ENCODE measurements at regions not wholly inside any gene's neighbourhood (a gene's known extent, or its start where the extent isn't known, plus 50 kb on each side); places are given as distances from the start of the nearest gene placed in this dataset.

DNA sequence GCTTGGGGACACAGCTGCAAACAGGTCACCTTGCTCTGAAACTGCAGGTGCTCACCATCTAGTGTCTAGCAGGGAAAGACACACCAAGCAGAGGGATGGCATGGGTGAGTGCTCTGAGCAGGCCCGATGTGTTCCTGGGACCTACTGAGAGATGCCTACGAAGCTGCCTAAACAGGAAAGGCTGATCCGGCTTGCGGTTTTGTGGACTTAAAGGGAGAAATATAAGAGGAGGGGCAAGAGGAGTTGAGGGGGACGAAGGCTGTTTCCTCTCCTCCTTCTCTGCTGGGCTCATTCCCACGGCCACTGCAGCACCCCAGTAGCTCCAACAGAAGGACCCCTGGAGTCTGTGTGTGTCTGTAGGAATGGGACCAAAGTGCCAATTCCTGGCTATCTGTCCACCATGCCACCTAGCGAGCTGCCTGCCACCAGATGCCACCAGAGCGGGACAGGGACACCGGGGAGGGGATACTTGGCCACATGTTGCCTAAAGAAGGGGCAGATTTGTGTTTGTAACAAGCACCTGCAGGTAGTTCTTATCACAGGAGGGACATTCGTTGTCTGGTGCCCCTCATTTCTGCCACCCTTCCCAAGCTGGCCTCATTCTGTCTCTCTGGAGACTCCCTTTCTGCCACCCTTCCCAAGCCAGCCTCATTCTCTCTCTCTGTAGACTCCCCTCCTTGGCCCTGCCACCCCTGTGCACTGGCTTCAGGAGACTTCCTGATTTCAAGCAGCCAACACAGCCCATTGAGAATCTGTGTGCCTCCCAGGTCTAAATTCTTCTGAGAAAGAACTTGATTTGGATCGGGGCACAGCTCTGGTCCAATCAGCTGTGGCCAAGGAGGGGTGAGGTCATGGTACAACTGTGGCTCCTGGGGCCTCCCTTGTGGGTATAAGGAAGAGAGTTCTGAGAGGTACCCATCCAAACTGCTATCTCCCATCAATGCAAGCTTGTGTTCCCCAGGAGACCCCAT, 221.8 kb downstream of the ANKRD60 start:
- DNase-seq (ENCODE audit: extremely low read depth, low read depth), result no peak

DNA sequence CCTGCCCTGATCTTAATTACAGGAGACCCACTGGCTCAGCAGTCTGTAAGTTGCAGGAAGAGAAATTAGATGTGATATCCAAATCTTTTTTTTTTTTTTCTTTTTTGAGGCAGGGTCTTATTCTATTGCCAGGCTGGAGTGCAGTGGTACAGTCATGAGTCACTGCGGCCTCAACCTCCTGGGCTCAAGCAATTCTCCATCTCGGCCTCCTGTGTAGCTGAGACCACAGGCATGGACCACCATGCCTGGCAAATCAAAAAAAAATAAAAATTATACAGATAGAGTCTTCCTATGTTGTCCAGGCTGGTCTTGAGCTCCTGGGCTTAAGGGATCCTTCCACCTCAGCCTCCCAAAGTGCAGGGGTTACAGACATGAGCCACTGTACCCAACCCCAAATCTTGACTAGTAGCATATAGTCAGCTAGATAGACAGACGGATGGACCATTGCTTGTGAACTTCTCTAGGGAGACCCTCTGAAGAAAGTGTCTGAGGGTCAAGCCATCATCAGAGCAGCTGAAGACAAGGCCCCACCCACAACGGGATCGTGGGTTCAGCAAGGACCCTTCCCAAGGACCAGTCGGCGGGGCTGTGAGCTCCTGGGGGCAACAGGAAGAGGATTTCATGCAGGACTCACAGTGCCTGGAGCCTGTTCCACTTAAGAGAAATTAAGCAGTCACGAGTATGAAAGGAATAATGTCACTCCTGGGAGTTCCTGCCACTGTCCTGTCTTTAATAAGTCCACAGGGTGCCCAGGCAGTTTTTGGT, 222.7 kb downstream of the ANKRD60 start:
- DNase-seq (ENCODE audit: extremely low read depth, low read depth), result no peak

DNA sequence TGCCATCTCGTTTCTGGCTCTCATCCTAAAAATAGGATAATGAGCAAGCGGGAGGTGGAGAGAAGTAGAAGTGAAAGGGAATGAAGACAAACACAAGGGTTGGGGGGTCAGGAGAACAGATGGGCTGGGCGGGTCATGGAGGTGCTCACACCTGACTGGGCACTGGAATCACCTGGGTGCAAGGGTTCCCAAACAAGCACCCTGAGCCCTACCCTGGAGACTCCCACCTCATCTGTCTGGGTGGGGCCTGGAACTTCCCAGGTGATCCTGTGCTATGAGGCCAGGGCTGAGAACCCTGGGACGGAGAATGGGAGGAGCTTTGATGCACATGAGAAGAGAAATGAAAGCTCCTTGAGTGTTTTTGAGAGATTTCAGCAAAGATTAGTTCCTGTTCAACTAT, 223.6 kb downstream of the ANKRD60 start:
- no peak for DNase-seq (ENCODE audit: extremely low read depth, low read depth)

DNA sequence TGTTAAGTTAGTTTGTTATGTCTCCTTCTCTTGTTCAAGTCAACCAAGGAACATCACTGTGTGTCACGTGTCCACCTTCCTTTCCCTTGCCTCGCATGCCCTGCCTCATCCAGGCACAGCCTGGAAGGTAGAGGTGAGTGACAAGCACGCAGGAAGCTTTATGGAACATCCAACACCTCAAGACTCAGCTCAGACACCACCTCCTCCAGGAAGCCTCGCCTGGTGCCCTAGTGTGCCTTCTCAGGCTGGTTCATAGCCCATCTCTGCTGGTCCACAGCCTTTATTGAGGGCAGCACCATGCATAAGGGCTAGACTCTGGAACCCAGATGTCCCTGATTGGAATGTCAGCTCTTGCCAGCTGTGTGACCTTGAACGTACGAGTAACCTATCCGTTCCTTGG, 224.3 kb downstream of the ANKRD60 start:
- no peak for DNase-seq (ENCODE audit: extremely low read depth, low read depth)

DNA sequence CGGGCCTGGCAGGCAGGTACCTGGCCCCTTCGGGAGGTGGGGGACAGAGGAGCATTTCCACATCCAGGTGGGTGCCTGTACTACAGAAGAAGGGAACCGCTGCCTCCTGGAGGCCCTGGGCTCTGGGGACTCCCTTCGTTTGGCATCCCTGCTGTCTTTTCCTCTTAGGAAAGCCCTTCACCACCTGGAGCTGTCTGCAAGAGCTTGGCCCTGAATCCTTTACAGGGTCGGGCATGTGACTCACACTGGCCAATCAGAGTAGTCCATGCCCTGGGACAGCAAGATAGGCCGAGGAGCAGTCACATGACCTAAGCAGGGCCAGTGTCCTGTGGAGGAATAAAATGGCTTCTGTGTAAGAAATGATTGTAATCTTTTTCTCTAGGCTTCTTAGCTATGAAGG, 224.9 kb downstream of the ANKRD60 start:
- no peak for DNase-seq (ENCODE audit: extremely low read depth, low read depth)

DNA sequence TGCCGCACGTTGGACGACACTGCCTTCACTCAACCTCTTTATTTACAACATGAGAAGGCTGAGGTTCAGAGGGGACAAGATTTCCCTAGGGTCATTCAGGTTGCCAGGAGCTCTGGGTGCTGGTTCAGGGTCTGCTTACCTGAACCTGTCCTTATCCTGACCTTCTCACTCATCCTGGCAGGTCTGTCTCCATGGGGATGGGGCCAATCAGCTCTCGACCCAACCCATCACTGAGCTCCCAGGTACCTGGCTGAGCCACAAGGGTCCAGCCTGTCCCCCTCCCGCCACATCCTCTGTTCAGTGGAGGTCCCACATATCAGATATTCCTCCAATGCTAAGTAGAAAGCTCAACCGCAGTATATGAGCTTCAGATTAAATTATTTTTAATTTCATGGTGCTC, 225.6 kb downstream of the ANKRD60 start:
- DNase-seq (ENCODE audit: extremely low read depth, low read depth), result no peak

DNA sequence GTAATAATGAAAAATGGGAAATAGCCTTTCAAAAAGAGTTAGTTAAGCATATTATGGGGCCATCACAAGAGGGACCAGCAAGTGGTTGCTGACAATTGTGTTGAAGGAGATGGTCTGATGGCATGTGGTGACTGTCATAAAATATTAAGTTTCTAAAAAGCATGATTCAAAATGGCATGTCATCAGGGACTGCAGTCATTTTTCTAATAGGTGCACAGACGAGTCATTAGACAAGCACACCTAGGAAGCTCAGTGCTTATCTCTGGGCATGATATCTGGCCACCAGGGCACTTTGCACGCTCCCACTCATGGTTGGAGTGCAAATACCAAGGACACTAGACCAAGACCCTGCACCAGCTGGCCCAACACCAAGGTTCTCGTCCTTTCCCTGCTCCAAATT, 226.5 kb downstream of the ANKRD60 start:
- DNase-seq (ENCODE audit: extremely low read depth, low read depth), result no peak

DNA sequence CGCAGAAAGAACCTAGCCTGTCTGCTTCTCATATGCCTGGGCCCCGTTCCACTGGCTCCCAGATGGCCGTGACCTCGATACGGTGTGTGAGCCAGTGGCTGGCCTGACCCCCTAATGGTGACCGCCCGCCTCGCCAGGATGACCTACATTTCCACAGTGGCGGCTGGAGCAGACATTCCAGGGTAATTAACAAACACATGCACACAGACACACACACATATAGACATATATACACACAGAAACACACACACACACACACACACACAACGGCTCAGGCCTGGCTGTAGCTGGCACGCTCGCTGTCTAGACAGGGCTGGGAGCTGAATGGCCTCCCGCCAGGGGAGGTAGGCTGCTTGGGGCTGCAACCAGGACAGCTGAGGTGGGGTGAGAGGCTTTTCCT, 227.1 kb downstream of the ANKRD60 start:
- no peak for DNase-seq (ENCODE audit: extremely low read depth, low read depth)

DNA sequence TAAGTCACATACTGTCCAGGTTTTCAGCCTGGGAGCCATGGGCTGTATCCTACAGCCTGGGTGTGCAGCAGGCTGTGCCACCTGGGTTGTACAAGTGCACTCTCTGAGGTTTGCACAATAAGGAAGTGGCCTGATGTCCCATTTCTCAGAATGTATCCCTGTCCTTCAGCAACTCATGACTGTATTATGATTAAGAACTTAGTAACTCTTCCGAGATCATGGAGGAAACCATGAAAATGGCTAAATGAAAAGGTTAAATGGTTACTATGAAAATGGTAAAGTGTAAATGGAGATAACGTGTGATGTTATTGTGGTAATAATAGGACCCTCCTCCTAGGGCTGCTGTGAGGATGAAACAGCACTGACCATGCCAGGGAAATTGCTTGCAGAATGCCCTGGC, 227.6 kb downstream of the ANKRD60 start:
- DNase-seq (ENCODE audit: extremely low read depth, low read depth), result no peak

DNA sequence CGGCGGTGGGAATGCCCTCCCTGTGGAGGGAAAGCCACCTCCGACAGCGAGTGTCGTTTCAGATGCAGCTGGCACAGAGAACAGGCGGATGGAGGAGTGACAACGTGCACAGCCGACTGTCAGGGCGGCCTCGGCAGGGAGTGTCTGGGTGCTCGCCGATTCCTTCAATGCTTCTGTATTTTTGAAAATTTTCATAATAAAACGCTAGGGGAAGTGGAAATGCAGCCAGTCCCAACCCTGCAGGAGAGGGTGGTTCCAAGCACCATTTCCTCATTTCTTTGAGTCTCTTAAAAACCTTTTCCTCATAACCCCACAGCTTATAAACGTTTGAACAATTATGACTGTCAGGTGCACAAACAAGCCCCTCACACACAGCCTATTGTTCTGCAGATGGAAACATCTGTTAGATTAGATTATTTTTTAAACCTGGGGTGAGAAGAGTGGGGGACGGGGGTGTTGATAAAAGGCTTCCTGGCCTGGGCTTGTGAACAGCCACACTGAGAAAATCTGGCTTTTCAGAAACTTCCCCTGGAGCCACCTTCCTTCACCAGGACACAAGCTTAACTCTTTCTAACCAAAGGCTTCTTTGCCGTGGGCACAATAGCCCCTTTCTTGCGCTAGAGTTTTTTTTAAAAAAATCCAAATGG, 228.9 kb downstream of the ANKRD60 start:
- no peak for DNase-seq (ENCODE audit: extremely low read depth, low read depth)

DNA sequence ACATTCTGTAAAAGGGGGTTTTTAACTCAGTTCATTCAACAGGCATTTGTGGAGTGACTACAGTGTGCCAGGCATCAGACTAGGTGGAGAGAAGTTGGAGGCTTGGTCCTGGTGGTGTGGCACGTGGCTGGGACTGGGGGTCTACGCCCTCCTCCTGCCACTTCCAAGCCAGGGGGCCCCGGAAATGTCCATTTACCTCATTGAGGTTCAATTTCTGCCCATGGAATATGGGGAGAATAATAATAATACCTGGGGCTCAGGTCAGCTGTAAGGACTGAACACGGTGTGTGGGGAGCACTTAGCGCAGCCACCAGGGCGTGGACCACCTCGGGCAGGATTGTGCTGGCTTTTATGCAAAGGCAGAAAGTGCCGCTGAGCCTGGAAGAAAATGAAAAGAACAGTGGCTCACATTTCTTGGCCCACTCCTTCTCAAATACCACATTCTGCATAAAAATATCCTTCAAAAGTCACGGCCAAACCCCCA, 229.4 kb downstream of the ANKRD60 start:
- no peak for DNase-seq (ENCODE audit: extremely low read depth, low read depth)

DNA sequence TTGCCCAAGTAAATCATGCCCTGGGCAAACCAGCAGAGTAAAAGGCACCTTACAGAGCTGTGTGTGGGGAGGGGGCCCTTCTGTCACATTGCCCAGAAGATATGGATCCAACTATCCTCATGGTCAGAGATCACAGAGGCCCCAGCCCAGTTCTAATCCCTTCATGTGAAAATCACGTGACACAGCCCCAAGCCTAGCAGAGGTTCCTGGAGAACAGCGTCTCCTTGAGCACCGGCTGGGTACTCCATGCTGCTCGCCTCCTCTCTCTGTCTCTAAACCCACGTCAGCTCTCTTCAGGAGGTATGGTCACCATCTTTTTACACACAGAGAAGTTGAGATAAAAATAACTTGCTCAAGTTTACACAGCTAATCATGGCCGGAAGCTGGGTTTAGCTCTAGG, 230.2 kb downstream of the ANKRD60 start:
- no peak for DNase-seq (ENCODE audit: extremely low read depth, low read depth)

DNA sequence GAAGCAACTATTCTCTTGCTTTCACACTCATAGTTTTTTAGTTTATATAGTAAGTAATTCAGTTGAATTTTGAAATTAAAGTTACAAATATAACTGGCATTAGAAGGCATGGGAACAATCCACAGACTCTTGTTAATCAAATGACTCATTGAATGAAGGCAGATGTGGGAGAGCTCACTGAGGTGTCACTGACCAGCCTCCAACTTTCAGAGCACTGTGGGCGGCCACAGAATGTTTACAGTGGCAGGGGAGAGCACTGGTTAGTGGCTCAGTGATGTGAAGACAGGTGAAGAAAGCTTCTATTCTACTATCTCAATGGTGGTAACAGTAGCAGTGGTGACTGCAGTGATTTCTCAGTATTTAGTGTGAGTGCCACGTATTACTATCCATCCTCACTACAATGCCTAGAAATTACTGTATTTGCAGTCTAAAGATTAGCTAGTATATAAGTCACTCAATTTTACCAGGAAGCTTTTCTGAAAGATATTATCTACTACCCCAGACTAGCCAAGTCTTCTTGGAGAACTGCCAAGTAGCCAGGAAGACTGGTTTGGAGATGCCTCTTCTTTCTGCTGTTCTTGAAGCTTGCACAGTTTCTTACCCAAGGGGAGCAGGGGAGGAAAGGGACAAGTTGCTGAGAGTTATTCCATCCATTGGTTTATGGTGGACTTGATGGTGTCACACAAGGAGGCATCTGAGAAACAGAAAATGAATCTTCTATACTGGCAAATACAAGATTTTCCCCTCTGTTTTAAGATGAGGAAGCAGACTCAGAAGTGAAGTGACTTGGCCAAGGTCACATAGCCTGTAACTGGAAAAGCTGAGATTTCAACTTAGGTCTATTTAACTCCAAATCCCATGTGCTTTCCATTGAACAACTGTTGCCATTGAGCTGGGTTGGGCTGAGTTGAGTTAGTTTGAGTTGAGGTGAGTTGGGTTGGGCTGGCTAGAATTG, 231.2 kb downstream of the ANKRD60 start:
- no peak for DNase-seq (ENCODE audit: extremely low read depth, low read depth)

DNA sequence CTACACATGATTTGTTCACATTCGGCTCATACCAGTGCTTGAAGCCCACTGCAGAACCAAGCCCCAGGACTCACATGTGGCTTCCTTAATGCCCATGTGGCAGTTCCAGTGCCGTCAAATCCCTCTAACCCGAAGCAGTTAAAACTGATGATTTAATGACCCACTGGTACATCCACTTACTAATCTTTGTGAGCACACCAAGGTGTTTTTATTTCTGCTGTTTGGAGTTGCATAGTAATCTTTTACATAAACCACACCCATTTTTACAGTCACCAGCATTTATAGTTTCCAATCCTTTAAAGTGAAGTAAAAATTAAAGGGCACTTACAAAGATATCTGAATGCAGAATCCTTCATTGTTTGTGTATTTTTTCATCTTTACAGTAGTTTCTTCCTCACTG, 232.0 kb downstream of the ANKRD60 start:
- no peak for DNase-seq (ENCODE audit: extremely low read depth, low read depth)

DNA sequence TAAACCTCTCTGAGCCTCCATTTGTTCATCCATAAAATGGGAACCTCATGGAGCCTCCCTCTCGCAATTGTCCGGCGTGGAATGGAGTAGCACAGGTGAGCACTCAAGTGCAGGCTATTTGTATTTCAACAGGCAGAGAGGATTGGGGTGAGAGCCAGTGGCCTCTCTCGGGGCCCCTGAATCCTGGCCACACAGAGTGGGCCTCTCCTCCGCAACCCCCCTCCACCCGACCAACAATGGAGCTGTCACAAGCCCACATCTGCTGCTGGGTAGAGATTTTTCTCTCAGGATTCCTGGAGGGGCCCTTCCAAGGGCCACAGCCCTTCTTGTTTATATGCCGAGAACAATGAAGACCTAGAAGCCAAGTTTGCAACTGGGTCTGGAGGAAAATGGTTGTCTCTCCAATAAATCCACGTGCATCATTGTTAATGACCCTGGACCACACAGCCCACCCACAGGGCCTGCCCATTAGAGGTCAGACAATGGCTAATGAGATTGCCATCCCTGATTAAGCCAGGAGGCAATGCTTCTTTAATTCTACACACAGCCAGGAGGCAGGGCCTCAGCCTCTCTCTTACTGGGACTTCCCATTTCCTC, 233.0 kb downstream of the ANKRD60 start:
- DNase-seq (ENCODE audit: extremely low read depth, low read depth), result no peak

DNA sequence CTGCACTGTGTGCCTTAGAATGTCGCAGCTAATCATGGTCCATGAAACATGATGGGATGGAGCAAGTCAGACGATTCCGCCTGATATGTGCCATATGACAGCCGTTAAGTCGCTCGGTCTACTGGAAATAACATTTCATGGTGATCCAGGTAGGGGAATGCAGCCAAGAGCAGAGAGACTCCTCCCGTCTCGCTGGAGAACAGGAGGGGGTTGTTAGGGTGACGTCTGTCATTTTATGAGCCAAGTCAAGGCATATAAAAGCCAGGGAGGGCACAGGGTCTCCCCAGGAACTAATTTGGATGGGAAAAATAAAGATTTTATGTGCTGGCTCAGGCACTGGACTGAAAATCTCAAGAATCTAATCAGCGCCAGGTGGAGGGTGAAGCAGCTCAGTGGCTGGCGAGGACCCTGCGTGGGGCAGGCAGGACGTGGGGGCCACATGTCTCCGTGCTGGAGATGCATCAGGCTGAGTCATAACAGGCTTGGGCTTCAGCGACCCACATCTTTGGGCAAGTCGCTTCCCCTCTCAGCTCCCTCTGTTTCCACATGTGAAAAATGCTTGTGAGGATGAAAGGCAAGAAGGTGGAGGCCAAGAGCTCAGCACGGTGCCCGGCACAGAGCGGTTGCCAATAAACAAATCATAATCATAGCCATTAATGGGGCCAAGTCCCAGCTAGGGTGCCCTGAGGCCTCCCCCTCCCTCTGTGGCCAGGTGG, 234.6 kb downstream of the ANKRD60 start:
- DNase-seq (ENCODE audit: extremely low read depth, low read depth), result no peak

DNA sequence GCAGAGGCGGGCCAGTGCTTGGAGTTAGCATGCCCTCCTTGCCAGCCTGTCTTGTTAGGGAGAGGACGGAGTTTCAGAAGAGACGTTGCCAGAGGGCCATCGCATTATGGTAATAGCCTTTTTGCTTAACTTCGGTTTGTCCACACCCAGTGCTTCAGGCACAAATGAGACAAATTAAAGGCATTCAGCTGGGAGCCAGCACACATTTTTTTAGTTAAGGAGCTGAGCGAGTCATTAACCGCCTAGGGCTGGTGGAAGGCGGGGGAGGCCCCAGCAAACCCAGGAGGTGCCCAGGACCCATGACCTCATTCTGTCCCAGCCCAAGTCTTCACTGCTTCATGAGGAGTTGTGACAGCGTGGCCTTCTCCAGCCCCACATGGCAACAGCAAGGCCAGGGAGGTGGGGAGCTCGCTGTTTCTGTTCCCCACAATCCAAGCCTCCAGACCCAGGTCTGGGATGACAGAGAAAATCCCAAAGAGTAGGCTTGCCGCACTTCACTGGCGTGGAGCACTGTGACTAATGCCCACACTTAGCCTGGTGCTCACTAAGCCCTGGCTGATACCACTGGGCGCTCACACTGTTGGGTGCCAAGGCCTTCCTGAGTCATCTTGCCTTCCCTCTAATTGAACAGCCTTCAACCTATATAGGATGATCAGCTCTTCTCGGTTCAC, 237.1 kb downstream of the ANKRD60 start:
- DNase-seq (ENCODE audit: extremely low read depth, low read depth), result no peak

DNA sequence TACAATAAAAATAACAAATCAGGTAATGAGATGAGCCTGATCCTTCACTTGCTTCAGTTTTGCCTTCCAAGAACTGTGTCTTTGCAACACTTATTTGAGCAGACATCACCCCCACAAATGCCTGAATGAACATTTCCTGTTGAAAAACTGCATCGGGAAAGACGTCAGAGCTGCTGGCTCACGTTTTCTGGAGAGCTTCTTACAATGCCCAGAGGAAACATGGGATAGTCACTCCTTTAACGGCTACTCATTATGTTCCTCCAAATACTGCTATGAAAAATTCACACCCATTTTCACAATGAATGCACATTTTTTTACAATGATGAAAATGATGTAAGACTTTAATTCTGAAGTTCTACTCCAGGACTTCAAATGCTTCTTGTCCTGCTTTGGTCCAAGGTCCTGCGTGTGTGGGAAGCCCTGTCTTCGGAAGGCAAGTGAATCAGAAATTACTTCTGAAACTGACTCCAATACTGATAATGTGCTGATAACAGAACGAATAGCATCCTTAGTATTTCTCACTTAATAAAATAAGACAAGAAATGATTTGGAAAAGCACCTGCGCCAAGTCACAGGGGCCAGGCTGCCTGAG, 238.0 kb downstream of the ANKRD60 start:
- no peak for DNase-seq (ENCODE audit: extremely low read depth, low read depth)
